ENCODE measurements at regions not wholly inside any gene's neighbourhood (a gene's known extent, or its start where the extent isn't known, plus 50 kb on each side); places are given as distances from the start of the nearest gene placed in this dataset.

DNA sequence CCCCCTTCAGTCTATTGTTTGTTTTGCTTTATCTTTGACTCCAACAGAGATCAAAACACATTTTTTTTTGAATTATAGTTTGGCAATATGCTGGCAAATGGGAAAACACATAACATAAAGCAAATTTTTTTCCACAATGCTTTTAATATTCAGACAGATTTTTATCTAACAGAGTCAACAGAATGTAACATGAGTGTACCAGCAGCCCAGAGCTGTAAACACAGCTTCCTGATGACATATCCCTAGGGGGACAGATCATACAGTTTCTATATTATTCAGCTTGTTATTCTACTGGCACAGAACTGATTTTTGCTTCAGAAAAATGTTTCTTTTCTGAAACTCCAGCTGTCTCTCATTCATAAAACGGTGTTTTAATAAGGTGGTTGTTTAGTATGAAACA is 168.8 kb downstream of the OLFM4 start:
- Histone ChIP-seq H3K4me3 (ENCODE audit: insufficient read depth, low read length) (no peak overlapping the region), H3K4me2 (ENCODE audit: insufficient read depth, low read length) (no peak overlapping the region), H3K9me3 (ENCODE audit: low read depth, low read length) (no peaks in the 10 kb centered on the region), H3K4me1 (ENCODE audit: insufficient read depth, low read length) (no peaks in the 10 kb centered on the region), H4K20me1 (ENCODE audit: insufficient read depth, low read length) (no peaks in the 10 kb centered on the region), H3K36me3 (ENCODE audit: insufficient read depth, low read length) (no peaks in the 10 kb centered on the region), H3K79me2 (ENCODE audit: insufficient read depth, low read length) (no peaks in the 10 kb centered on the region), H3K27ac (ENCODE audit: low read depth, low read length) (no peak overlapping the region), H3K27me3 (ENCODE audit: insufficient read depth, low read length) (no peaks in the 10 kb centered on the region), H2AFZ (ENCODE audit: low read length) (no peak overlapping the region)
- no peak for DNase-seq (ENCODE audit: insufficient read length, low spot score, missing footprints)
- TF ChIP-seq CTCF (IDR thresholded peaks at IDR 0.05; ENCODE audit: extremely low read depth, low read depth, low read length): no peak

GRCh38 chr13:53198017-53198416 is 169.4 kb downstream of the OLFM4 start:
- Histone ChIP-seq H3K36me3 (ENCODE audit: insufficient read depth, low read length) (no peaks in the 10 kb centered on the region), H3K9me3 (ENCODE audit: low read depth, low read length) (no peaks in the 10 kb centered on the region), H3K4me1 (ENCODE audit: insufficient read depth, low read length) (no peaks in the 10 kb centered on the region), H4K20me1 (ENCODE audit: insufficient read depth, low read length) (no peaks in the 10 kb centered on the region), H2AFZ (ENCODE audit: low read length) (no peak overlapping the region), H3K27ac (ENCODE audit: low read depth, low read length) (no peak overlapping the region), H3K79me2 (ENCODE audit: insufficient read depth, low read length) (no peaks in the 10 kb centered on the region), H3K4me2 (ENCODE audit: insufficient read depth, low read length) (no peak overlapping the region), H3K4me3 (ENCODE audit: insufficient read depth, low read length) (no peak overlapping the region), H3K27me3 (ENCODE audit: insufficient read depth, low read length) (no peaks in the 10 kb centered on the region)
- no peak for DNase-seq (ENCODE audit: insufficient read length, low spot score, missing footprints)
- TF ChIP-seq CTCF (IDR thresholded peaks at IDR 0.05; ENCODE audit: extremely low read depth, low read depth, low read length): no peak

GRCh38 chr13:53198736-53199135 is 170.1 kb downstream of the OLFM4 start:
- Histone ChIP-seq H2AFZ (ENCODE audit: low read length) (no peak overlapping the region), H3K27ac (ENCODE audit: low read depth, low read length) (no peak overlapping the region), H3K9me3 (ENCODE audit: low read depth, low read length) (no peaks in the 10 kb centered on the region), H3K4me3 (ENCODE audit: insufficient read depth, low read length) (no peak overlapping the region), H3K79me2 (ENCODE audit: insufficient read depth, low read length) (no peaks in the 10 kb centered on the region), H4K20me1 (ENCODE audit: insufficient read depth, low read length) (no peaks in the 10 kb centered on the region), H3K27me3 (ENCODE audit: insufficient read depth, low read length) (no peaks in the 10 kb centered on the region), H3K36me3 (ENCODE audit: insufficient read depth, low read length) (no peaks in the 10 kb centered on the region), H3K4me1 (ENCODE audit: insufficient read depth, low read length) (no peaks in the 10 kb centered on the region), H3K4me2 (ENCODE audit: insufficient read depth, low read length) (no peak overlapping the region)
- no peak for TF ChIP-seq CTCF (IDR thresholded peaks at IDR 0.05; ENCODE audit: extremely low read depth, low read depth, low read length)
- DNase-seq (ENCODE audit: insufficient read length, low spot score, missing footprints): no peak

DNA sequence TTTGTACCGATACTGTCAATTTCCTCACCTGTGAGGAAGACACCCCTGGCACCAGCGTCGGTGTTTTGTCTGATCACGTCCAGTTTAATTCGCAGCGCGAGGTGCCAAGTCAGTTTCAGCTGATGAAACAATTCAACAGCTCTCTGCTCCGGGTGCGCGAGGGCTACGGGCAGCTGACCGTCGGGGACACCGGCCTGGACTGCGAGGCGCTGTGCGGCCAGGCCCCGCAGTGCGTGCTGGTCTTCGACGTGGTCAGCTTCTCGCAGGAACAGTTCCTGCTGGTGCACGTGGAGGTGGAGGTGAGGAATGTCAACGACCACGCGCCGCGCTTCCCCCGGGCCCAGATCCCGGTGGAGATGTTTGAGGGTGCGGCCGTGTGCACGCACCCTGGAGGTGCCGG is 171.5 kb downstream of the OLFM4 start:
- Histone ChIP-seq H4K20me1 (ENCODE audit: insufficient read depth, low read length) (no peaks in the 10 kb centered on the region), H3K27ac (ENCODE audit: low read depth, low read length) (no peak overlapping the region), H3K4me2 (ENCODE audit: insufficient read depth, low read length) (no peak overlapping the region), H3K9me3 (ENCODE audit: low read depth, low read length) (no peaks in the 10 kb centered on the region), H3K36me3 (ENCODE audit: insufficient read depth, low read length) (no peaks in the 10 kb centered on the region), H2AFZ (ENCODE audit: low read length) (no peak overlapping the region), H3K79me2 (ENCODE audit: insufficient read depth, low read length) (no peaks in the 10 kb centered on the region), H3K4me1 (ENCODE audit: insufficient read depth, low read length) (no peaks in the 10 kb centered on the region), H3K27me3 (ENCODE audit: insufficient read depth, low read length) (no peaks in the 10 kb centered on the region), H3K4me3 (ENCODE audit: insufficient read depth, low read length) (no peak overlapping the region)
- no peak for TF ChIP-seq CTCF (IDR thresholded peaks at IDR 0.05; ENCODE audit: extremely low read depth, low read depth, low read length)
- DNase-seq (ENCODE audit: insufficient read length, low spot score, missing footprints): peak; percentile 66
